Upper lobe of left lung (tissue), 4 donors: ENCODE measurements at regions not wholly inside any gene's neighbourhood (a gene's known extent, or its start where the extent isn't known, plus 50 kb on each side); places are given as distances from the start of the nearest gene placed in this dataset.

Source experiments
- EP300 ChIP-seq, 4 donors: sonication (generic); formaldehyde crosslinking; IDR thresholded peaks; one replicate each; pipeline ENCODE4 v1.5.1; 2017; ENCODE audit warnings: antibody characterized with exemption in 4 of 4, control low read depth in 2 of 4
- POLR2A ChIP-seq, 4 donors: fragments of 450-650 bp; IDR thresholded peaks; one replicate each; pipeline ENCODE4 v1.5.1; 2016 to 2017; ENCODE audit warnings: antibody characterized with exemption in 4 of 4, mild to moderate bottlenecking in 2 of 4
- POLR2AphosphoS5 ChIP-seq, 2 donors: sonication (generic); formaldehyde crosslinking; IDR thresholded peaks; one replicate each; pipeline ENCODE4 v1.5.1; 2017; ENCODE audit warnings: antibody characterized with exemption in 2 of 2
- TF ChIP-seq, protein P1 (sequence below), 6 experiments: fragments of 450-650 bp in 4 of 6; fragments of 200-600 bp in 2 of 6; sonication (generic) in 2 of 6; IDR thresholded peaks; one replicate each; pipeline ENCODE4 v1.5.1; 2016 to 2019; ENCODE audit warnings: antibody characterized with exemption in 6 of 6

DNA sequence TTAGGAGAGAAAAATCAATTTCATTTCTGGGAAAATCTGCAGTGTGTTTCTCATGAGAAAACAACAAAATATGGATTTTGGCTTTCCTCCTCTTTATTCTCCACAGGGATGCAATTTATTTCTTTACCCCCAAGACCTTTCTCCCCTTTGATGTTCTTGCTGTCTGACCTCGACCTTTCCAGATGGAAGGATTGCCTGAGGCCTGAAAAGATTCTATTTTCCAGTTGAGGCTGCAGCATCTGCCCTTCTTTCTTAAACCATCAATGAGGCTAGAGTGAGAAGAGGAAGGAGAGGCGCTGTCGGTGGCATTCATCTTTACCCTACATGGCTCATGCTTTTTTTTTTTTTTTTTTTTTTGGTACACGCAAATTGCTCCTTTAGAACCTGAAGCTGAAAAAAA, 344.2 kb upstream of the BTBD3 start:
- TF ChIP-seq, protein P1, sequence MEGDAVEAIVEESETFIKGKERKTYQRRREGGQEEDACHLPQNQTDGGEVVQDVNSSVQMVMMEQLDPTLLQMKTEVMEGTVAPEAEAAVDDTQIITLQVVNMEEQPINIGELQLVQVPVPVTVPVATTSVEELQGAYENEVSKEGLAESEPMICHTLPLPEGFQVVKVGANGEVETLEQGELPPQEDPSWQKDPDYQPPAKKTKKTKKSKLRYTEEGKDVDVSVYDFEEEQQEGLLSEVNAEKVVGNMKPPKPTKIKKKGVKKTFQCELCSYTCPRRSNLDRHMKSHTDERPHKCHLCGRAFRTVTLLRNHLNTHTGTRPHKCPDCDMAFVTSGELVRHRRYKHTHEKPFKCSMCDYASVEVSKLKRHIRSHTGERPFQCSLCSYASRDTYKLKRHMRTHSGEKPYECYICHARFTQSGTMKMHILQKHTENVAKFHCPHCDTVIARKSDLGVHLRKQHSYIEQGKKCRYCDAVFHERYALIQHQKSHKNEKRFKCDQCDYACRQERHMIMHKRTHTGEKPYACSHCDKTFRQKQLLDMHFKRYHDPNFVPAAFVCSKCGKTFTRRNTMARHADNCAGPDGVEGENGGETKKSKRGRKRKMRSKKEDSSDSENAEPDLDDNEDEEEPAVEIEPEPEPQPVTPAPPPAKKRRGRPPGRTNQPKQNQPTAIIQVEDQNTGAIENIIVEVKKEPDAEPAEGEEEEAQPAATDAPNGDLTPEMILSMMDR (IDR thresholded peaks at IDR 0.05) = no peak
- no peak for TF ChIP-seq EP300 (IDR thresholded peaks at IDR 0.05)
- no peak for TF ChIP-seq POLR2AphosphoS5 (IDR thresholded peaks at IDR 0.05)
- no peak for TF ChIP-seq POLR2A (IDR thresholded peaks at IDR 0.05)
